ENCODE measurements at regions not wholly inside any gene's neighbourhood (a gene's known extent, or its start where the extent isn't known, plus 50 kb on each side); places are given as distances from the start of the nearest gene placed in this dataset.

GRCh38 chr2:189287363-189287762, 107.8 kb upstream of the COL5A2 start:
- Histone ChIP-seq H3K9me3 (no peaks in the 10 kb centered on the region), H3K36me3 (ENCODE audit: insufficient read depth in 1 of 2, low read depth in 1 of 2) (no peaks in the 10 kb centered on the region), H3K27ac (no peak overlapping the region), H3K27me3 (ENCODE audit: insufficient read depth in 3 of 3, low read length in 2 of 3) (no peaks in the 10 kb centered on the region), H3K4me1 (no peaks in the 10 kb centered on the region), H3K4me3 (no peak overlapping the region)
- no peak for TF ChIP-seq CTCF (IDR thresholded peaks at IDR 0.05)
- ATAC-seq (no peak), DNase-seq (no peak)
- 79 to 86% (median 86%) methylated on average over 1 of the region's 1 CpG for WGBS, 3 donors
- intact Hi-C loops (cut with DNase I) = loop anchor here (5.0 to 10.0 kb wide), 3 partner anchors 170 to 195 kb away; no protein-coding TSS in a partner anchor

GRCh38 chr2:189287982-189288521, 108.5 kb upstream of the COL5A2 start:
- peak; percentile 54 for TF ChIP-seq CTCF (IDR thresholded peaks at IDR 0.05)
- Histone ChIP-seq H3K27ac (no peak overlapping the region), H3K4me1 (no peaks in the 10 kb centered on the region), H3K4me3 (no peak overlapping the region), H3K9me3 (no peaks in the 10 kb centered on the region), H3K36me3 (ENCODE audit: insufficient read depth in 1 of 2, low read depth in 1 of 2) (no peaks in the 10 kb centered on the region), H3K27me3 (ENCODE audit: insufficient read depth in 3 of 3, low read length in 2 of 3) (no peaks in the 10 kb centered on the region)
- DNase-seq = no peak
- intact Hi-C loops (cut with DNase I) = loop anchor here (5.0 to 10.0 kb wide), 3 partner anchors 171 to 196 kb away; no protein-coding TSS in a partner anchor
- ATAC-seq = peak; percentile 56 to 72 (median 66)
- WGBS, 3 donors = 0 to 6% (median 5%) methylated on average over 1 of the region's 1 CpG

- TF ChIP-seq CTCF (IDR thresholded peaks at IDR 0.05) = no peak
- H3K27ac ChIP-seq = no peak overlapping the region
- no peak for DNase-seq
- intact Hi-C loops (cut with DNase I) = no loop called here
- H3K36me3 ChIP-seq (ENCODE audit: insufficient read depth in 1 of 2, low read depth in 1 of 2) = no peaks in the 10 kb centered on the region
- ATAC-seq = no peak
- H3K4me1 ChIP-seq = no peaks in the 10 kb centered on the region
- H3K9me3 ChIP-seq = no peaks in the 10 kb centered on the region
- 89 to 95% (median 92%) methylated on average over 1 of the region's 1 CpG for WGBS, 3 donors
- H3K4me3 ChIP-seq = no peak overlapping the region
- H3K27me3 ChIP-seq (ENCODE audit: insufficient read depth in 3 of 3, low read length in 2 of 3) = no peaks in the 10 kb centered on the region
Observed at GRCh38 chr2:189291460-189291859, 111.9 kb upstream of the COL5A2 start.

GRCh38 chr2:189293164-189293563, 113.6 kb upstream of the COL5A2 start:
- Histone ChIP-seq H3K4me1 (no peaks in the 10 kb centered on the region), H3K4me3 (no peak overlapping the region), H3K27ac (no peak overlapping the region), H3K36me3 (ENCODE audit: insufficient read depth in 1 of 2, low read depth in 1 of 2) (no peaks in the 10 kb centered on the region), H3K9me3 (no peaks in the 10 kb centered on the region), H3K27me3 (ENCODE audit: insufficient read depth in 3 of 3, low read length in 2 of 3) (no peaks in the 10 kb centered on the region)
- no peak for DNase-seq
- 71 to 78% (median 73%) methylated on average over 3 of the region's 3 CpGs for WGBS, 3 donors
- no peak for TF ChIP-seq CTCF (IDR thresholded peaks at IDR 0.05)
- intact Hi-C loops (cut with DNase I) = no loop called here
- no peak for ATAC-seq

- no peaks in the 10 kb centered on the region for H3K36me3 ChIP-seq (ENCODE audit: insufficient read depth in 1 of 2, low read depth in 1 of 2)
- no peaks in the 10 kb centered on the region for H3K4me1 ChIP-seq
- DNase-seq (no peak), ATAC-seq (no peak)
- no peak for TF ChIP-seq CTCF (IDR thresholded peaks at IDR 0.05)
- no peak overlapping the region for H3K27ac ChIP-seq
- no peaks in the 10 kb centered on the region for H3K27me3 ChIP-seq (ENCODE audit: insufficient read depth in 3 of 3, low read length in 2 of 3)
- H3K4me3 ChIP-seq = no peak overlapping the region
- no peaks in the 10 kb centered on the region for H3K9me3 ChIP-seq
- intact Hi-C loops (cut with DNase I) = no loop called here
Observed at GRCh38 chr2:189297446-189297845, 117.9 kb upstream of the COL5A2 start.
